H9 (cell line): ENCODE measurements at regions not wholly inside any gene's neighbourhood (a gene's known extent, or its start where the extent isn't known, plus 50 kb on each side); places are given as distances from the start of the nearest gene placed in this dataset.
A peak's percentile ranks its signal among the peaks of the same experiment; 100 is the strongest.

Source experiments
- DNase-seq: peaks from one replicate; pipeline ENCODE4 v3.0.0-alpha.2; 2017
- H2AFZ ChIP-seq: one replicate; pipeline ENCODE4 v1.6.1; 2013; ENCODE audit warnings: mild to moderate bottlenecking, low read length, control low read depth, moderate library complexity
- H2AK5ac ChIP-seq: 2 replicates; pipeline ENCODE4 v1.6.1; 2013; ENCODE audit warnings: low read length, control low read depth, mixed read lengths; ENCODE audit not compliant: insufficient read length
- H2BK120ac ChIP-seq: one replicate; pipeline ENCODE4 v1.6.1; 2013; ENCODE audit warnings: low read depth, mild to moderate bottlenecking, low read length, control low read depth, inconsistent platforms; ENCODE audit not compliant: poor library complexity, severe bottlenecking
- H2BK12ac ChIP-seq: 2 replicates; pipeline ENCODE4 v1.6.1; 2013; ENCODE audit warnings: low read length, control low read depth, mixed read lengths, low read depth; ENCODE audit not compliant: insufficient read length
- H2BK15ac ChIP-seq: 2 replicates; pipeline ENCODE4 v1.6.1; 2013; ENCODE audit warnings: low read depth, low read length, control low read depth
- H2BK20ac ChIP-seq: one replicate; pipeline ENCODE4 v1.6.1; 2013; ENCODE audit warnings: low read depth, mild to moderate bottlenecking, low read length, control low read depth, inconsistent platforms; ENCODE audit not compliant: poor library complexity, severe bottlenecking
- H2BK5ac ChIP-seq: 2 replicates; pipeline ENCODE4 v1.6.1; 2013; ENCODE audit warnings: low read length, control low read depth, mixed read lengths; ENCODE audit not compliant: insufficient read length
- H3K14ac ChIP-seq: 2 replicates; pipeline ENCODE4 v1.6.1; 2013; ENCODE audit warnings: low read length, control low read depth; ENCODE audit not compliant: insufficient read depth
- H3K18ac ChIP-seq: 2 replicates; pipeline ENCODE4 v1.6.1; 2013; ENCODE audit warnings: low read depth, mild to moderate bottlenecking, mixed read lengths, low read length, control low read depth; ENCODE audit not compliant: insufficient read length
- H3K23ac ChIP-seq: 2 replicates; pipeline ENCODE4 v1.6.1; 2013; ENCODE audit warnings: low read length, control low read depth, mixed read lengths, low read depth; ENCODE audit not compliant: insufficient read length
- H3K23me2 ChIP-seq: 2 replicates; pipeline ENCODE4 v1.6.1; 2013; ENCODE audit warnings: low read depth, mild to moderate bottlenecking, mixed read lengths, low read length, control low read depth; ENCODE audit not compliant: insufficient read length, poor library complexity, severe bottlenecking
- H3K27ac ChIP-seq: 2 replicates; pipeline ENCODE4 v1.5.1; 2013; ENCODE audit warnings: low read length, control low read depth, mixed read lengths, low read depth; ENCODE audit not compliant: insufficient read length
- H3K27me3 ChIP-seq: 2 replicates; pipeline ENCODE4 v1.6.1; 2013; ENCODE audit warnings: low read length, control low read depth, inconsistent platforms; ENCODE audit not compliant: insufficient read depth
- H3K4ac ChIP-seq: 2 replicates; pipeline ENCODE4 v1.6.1; 2013; ENCODE audit warnings: low read depth, mild to moderate bottlenecking, control low read depth, inconsistent platforms, low read length, moderate library complexity
- H3K4me1 ChIP-seq: 2 replicates; pipeline ENCODE4 v1.6.1; 2013; ENCODE audit warnings: low read length, control low read depth, inconsistent platforms; ENCODE audit not compliant: insufficient read depth
- H3K4me2 ChIP-seq: 2 replicates; pipeline ENCODE4 v1.6.1; 2013; ENCODE audit warnings: low read length, control low read depth, mixed read lengths; ENCODE audit not compliant: insufficient read length, insufficient read depth
- H3K56ac ChIP-seq: 2 replicates; pipeline ENCODE4 v1.6.1; 2013; ENCODE audit warnings: low read depth, mild to moderate bottlenecking, mixed read lengths, low read length, control low read depth; ENCODE audit not compliant: insufficient read length
- H3K79me1 ChIP-seq: 2 replicates; pipeline ENCODE4 v1.6.1; 2013; ENCODE audit warnings: low read depth, mild to moderate bottlenecking, moderate library complexity, low read length, control low read depth, inconsistent platforms; ENCODE audit not compliant: insufficient read depth, poor library complexity, severe bottlenecking
- H3K79me2 ChIP-seq: 2 replicates; pipeline ENCODE4 v1.6.1; 2013; ENCODE audit warnings: low read length, control low read depth, inconsistent platforms; ENCODE audit not compliant: insufficient read depth
- H3K9ac ChIP-seq: 2 replicates; pipeline ENCODE4 v1.6.1; 2013; ENCODE audit warnings: low read length, control low read depth, mixed read lengths; ENCODE audit not compliant: insufficient read length; ENCODE audit errors: extremely low read depth
- H3K9me3 ChIP-seq: one replicate; pipeline ENCODE4 v1.6.1; 2013; ENCODE audit warnings: low read depth, low read length, inconsistent platforms; ENCODE audit not compliant: control insufficient read depth
- H3T11ph ChIP-seq: one replicate; pipeline ENCODE4 v1.6.1; 2013; ENCODE audit warnings: mild to moderate bottlenecking, low read length, control low read depth, inconsistent platforms
- H4K20me1 ChIP-seq: one replicate; pipeline ENCODE4 v1.6.1; 2013; ENCODE audit not compliant: control insufficient read depth, insufficient read length, insufficient read depth
- H4K5ac ChIP-seq: 2 replicates; pipeline ENCODE4 v1.6.1; 2013; ENCODE audit warnings: low read depth, mild to moderate bottlenecking, mixed read lengths, low read length, control low read depth; ENCODE audit not compliant: insufficient read length
- H4K8ac ChIP-seq: replicated peaks from 2 replicates; pipeline ENCODE4 v1.6.1; 2013; ENCODE audit warnings: low read length, control low read depth, mixed read lengths, low read depth; ENCODE audit not compliant: insufficient read length
- H4K91ac ChIP-seq: 2 replicates; pipeline ENCODE4 v1.6.1; 2013; ENCODE audit warnings: low read depth, mild to moderate bottlenecking, moderate library complexity, mixed read lengths, low read length, control low read depth; ENCODE audit not compliant: insufficient read length
- H3K27ac Mint-ChIP-seq, 3 experiments: 2 replicates in 2 of 3; 3 replicates in 1 of 3; pipeline ENCODE4 v1.8.0; 2020 to 2021; ENCODE audit warnings: mixed read lengths in 3 of 3, mild to moderate bottlenecking in 1 of 3, moderate library complexity in 1 of 3
- H3K27me3 Mint-ChIP-seq: 2 replicates; pipeline ENCODE4 v1.8.0; 2021; ENCODE audit warnings: low read depth, mild to moderate bottlenecking, moderate library complexity, mixed read lengths
- H3K36me3 Mint-ChIP-seq, 3 experiments: 2 replicates in 2 of 3; 3 replicates in 1 of 3; pipeline ENCODE4 v1.8.0; 2020 to 2021; ENCODE audit warnings: low read depth in 3 of 3, mixed read lengths in 3 of 3; ENCODE audit not compliant: insufficient read depth in 1 of 3
- H3K4me1 Mint-ChIP-seq, 2 experiments: 2 replicates each; pipeline ENCODE4 v1.8.0; 2020; ENCODE audit warnings: mixed read lengths in 2 of 2
- H3K4me3 Mint-ChIP-seq, 2 experiments: 2 replicates in 1 of 2; 3 replicates in 1 of 2; pipeline ENCODE4 v1.8.0; 2020 to 2021; ENCODE audit warnings: mild to moderate bottlenecking in 2 of 2, mixed read lengths in 2 of 2, moderate library complexity in 1 of 2
- H3K9me3 Mint-ChIP-seq, 2 experiments: 2 replicates in 1 of 2; 3 replicates in 1 of 2; pipeline ENCODE4 v1.8.0; 2020; ENCODE audit warnings: mild to moderate bottlenecking in 2 of 2, mixed read lengths in 2 of 2, moderate library complexity in 1 of 2
- CTCF ChIP-seq: fragments of 200-600 bp; sonication (generic); conservative IDR thresholded peaks from 3 replicates; pipeline ENCODE4 v1.8.0; 2021; ENCODE audit warnings: antibody characterized with exemption, mild to moderate bottlenecking
- WGBS: extraction: QIAGEN DNeasy Blood & Tissue Kit; methylation state at CpG from one replicate; pipeline ENCODE4 v1.1.7; 2013; ENCODE audit warnings: missing lambda C conversion rate, low lambda C conversion rate, mixed read lengths; ENCODE audit not compliant: insufficient read length; ENCODE audit errors: extremely low coverage; 5-methylcytosine and 5-hydroxymethylcytosine counted together

GRCh38 chr11:115054570-115055538 lies 376.5 kb downstream of the NXPE2 start:
- no peak overlapping the region for H3K9ac ChIP-seq
- Mint-ChIP-seq H3K36me3 (peaks cover 6 to 24% (median 6%) of the 10 kb centered on the region in 3 experiments; a peak in 6 of 7 replicates), H3K27me3 (peaks cover 44% of the 10 kb centered on the region), H3K9me3 (peaks cover 18 to 19% of the 10 kb centered on the region in 2 experiments), H3K27ac (peak overlapping the region in 1 of 3 experiments; percentile 28; a peak in 1 of 7 replicates), H3K4me3 (no peak overlapping the region), H3K4me1 (peaks cover 27 to 28% of the 10 kb centered on the region in 2 experiments)
- H3K4me1 ChIP-seq, result no peaks in the 10 kb centered on the region
- no peak overlapping the region for H3K27ac ChIP-seq
- WGBS, result no CpG with 5 or more reads among the region's 13 CpGs
- TF ChIP-seq CTCF, result no peak
- no peak overlapping the region for H2BK120ac ChIP-seq
- no peak for DNase-seq
- no peak overlapping the region for H2AK5ac ChIP-seq
- H3K4ac ChIP-seq, result no peak overlapping the region
- H3T11ph ChIP-seq, result no peak overlapping the region
- no peak overlapping the region for H2BK20ac ChIP-seq
- no peaks in the 10 kb centered on the region for H4K20me1 ChIP-seq
- no peak overlapping the region for H3K23ac ChIP-seq
- H2BK5ac ChIP-seq, result no peak overlapping the region
- no peak overlapping the region for H4K5ac ChIP-seq
- no peaks in the 10 kb centered on the region for H3K27me3 ChIP-seq
- no peak overlapping the region for H2BK12ac ChIP-seq
- H3K79me1 ChIP-seq, result no peaks in the 10 kb centered on the region
- H3K56ac ChIP-seq, result no peak overlapping the region
- no peak overlapping the region for H3K4me2 ChIP-seq
- H3K23me2 ChIP-seq, result no peaks in the 10 kb centered on the region
- no peak overlapping the region for H3K14ac ChIP-seq
- H3K9me3 ChIP-seq, result peaks cover 16% of the 10 kb centered on the region
- H4K91ac ChIP-seq, result no peak overlapping the region
- no peak overlapping the region for H4K8ac ChIP-seq
- no peaks in the 10 kb centered on the region for H3K79me2 ChIP-seq
- H3K18ac ChIP-seq, result no peak overlapping the region
- H2BK15ac ChIP-seq, result no peak overlapping the region
- no peak overlapping the region for H2AFZ ChIP-seq
